ENCODE measurements at regions not wholly inside any gene's neighbourhood (a gene's known extent, or its start where the extent isn't known, plus 50 kb on each side); places are given as distances from the start of the nearest gene placed in this dataset.
A peak's percentile ranks its signal among the peaks of the same experiment; 100 is the strongest.

DNA sequence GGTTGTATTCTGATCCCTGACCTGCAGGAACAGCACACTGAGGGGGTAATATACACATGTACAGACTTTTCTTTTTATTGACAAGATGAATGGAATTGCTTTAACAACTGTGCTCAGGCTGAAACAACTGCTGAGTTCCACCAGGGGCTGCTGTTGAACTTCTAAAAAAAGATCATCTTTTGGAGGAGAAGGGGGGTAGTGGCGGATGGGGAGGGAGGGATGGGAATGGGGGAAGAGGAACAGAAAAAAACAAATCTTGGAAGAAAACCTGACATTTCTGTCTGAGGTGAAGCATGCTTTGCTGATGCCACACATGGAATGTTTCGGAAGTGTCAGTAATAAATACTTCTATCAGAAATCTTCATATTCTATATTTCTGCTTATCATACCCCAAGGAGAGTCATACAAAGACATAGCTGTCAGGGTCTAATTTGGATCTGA lies 75.0 kb downstream of the RWDD3 start:
- TF ChIP-seq POLR2A (IDR thresholded peaks at IDR 0.05): no peak
- TF ChIP-seq, protein P1, sequence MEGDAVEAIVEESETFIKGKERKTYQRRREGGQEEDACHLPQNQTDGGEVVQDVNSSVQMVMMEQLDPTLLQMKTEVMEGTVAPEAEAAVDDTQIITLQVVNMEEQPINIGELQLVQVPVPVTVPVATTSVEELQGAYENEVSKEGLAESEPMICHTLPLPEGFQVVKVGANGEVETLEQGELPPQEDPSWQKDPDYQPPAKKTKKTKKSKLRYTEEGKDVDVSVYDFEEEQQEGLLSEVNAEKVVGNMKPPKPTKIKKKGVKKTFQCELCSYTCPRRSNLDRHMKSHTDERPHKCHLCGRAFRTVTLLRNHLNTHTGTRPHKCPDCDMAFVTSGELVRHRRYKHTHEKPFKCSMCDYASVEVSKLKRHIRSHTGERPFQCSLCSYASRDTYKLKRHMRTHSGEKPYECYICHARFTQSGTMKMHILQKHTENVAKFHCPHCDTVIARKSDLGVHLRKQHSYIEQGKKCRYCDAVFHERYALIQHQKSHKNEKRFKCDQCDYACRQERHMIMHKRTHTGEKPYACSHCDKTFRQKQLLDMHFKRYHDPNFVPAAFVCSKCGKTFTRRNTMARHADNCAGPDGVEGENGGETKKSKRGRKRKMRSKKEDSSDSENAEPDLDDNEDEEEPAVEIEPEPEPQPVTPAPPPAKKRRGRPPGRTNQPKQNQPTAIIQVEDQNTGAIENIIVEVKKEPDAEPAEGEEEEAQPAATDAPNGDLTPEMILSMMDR (IDR thresholded peaks at IDR 0.05 in 4 of 5, conservative IDR thresholded peaks at IDR 0.05 in 1 of 5): peak in 2 of 5 experiments; percentile 16 to 38

Measured in gastrocnemius medialis (tissue), 4 donors.